Gastroesophageal sphincter (tissue), 3 donors: ENCODE measurements at regions not wholly inside any gene's neighbourhood (a gene's known extent, or its start where the extent isn't known, plus 50 kb on each side); places are given as distances from the start of the nearest gene placed in this dataset.

Experiments
- EP300 ChIP-seq: sonication (generic); formaldehyde crosslinking; IDR thresholded peaks from one replicate; pipeline ENCODE4 v1.6.1; 2017; ENCODE audit warnings: antibody characterized with exemption, mild to moderate bottlenecking
- TF ChIP-seq, protein P1 (sequence below), 4 experiments: fragments of 200-600 bp in 2 of 4; fragments of 450-650 bp in 2 of 4; sonication (generic) in 1 of 4; IDR thresholded peaks; one replicate each; pipeline ENCODE4 v1.5.1; 2017 to 2019; ENCODE audit warnings: antibody characterized with exemption in 4 of 4, mild to moderate bottlenecking in 2 of 4, moderate library complexity in 2 of 4

DNA sequence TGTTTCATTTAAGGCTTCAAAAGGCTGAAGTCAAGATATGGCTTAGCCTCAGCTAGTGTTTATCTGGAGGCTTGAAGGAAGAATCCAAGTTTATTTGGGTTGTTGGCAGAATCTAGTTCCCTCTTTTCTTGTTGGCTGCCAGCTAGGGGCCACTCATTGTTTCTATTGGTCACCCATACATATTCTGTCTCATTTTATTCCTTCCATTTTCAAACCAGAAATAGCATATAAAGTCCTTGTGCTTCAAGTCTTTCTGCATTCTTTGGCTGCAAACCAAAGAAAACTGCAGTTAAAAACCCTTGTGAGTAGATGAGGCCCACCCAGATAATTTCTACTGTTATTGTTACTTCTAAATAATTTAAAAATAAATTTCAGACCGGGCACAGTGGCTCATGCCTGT is 301.7 kb downstream of the OXSM start:
- TF ChIP-seq, protein P1, sequence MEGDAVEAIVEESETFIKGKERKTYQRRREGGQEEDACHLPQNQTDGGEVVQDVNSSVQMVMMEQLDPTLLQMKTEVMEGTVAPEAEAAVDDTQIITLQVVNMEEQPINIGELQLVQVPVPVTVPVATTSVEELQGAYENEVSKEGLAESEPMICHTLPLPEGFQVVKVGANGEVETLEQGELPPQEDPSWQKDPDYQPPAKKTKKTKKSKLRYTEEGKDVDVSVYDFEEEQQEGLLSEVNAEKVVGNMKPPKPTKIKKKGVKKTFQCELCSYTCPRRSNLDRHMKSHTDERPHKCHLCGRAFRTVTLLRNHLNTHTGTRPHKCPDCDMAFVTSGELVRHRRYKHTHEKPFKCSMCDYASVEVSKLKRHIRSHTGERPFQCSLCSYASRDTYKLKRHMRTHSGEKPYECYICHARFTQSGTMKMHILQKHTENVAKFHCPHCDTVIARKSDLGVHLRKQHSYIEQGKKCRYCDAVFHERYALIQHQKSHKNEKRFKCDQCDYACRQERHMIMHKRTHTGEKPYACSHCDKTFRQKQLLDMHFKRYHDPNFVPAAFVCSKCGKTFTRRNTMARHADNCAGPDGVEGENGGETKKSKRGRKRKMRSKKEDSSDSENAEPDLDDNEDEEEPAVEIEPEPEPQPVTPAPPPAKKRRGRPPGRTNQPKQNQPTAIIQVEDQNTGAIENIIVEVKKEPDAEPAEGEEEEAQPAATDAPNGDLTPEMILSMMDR (IDR thresholded peaks at IDR 0.05) = no peak
- TF ChIP-seq EP300 = no peak
